GM18517 (cell line): ENCODE measurements at regions not wholly inside any gene's neighbourhood (a gene's known extent, or its start where the extent isn't known, plus 50 kb on each side); places are given as distances from the start of the nearest gene placed in this dataset.
A peak's percentile ranks its signal among the peaks of the same experiment; 100 is the strongest.

Source experiments
- ATAC-seq: cut with Tn5 transposase; IDR thresholded peaks from one replicate; pipeline ENCODE4 v1.9.1; 2021; ENCODE audit warnings: mild to moderate bottlenecking, moderate library complexity; ENCODE audit not compliant: unreplicated experiment

GRCh38 chr2:216808805-216809425 is 50.9 kb downstream of the TNP1 start:
- no peak for ATAC-seq

GRCh38 chr2:216807857-216808272 is 52.0 kb downstream of the TNP1 start:
- ATAC-seq, result no peak

- ATAC-seq, result no peak
These were observed 55.2 kb downstream of the TNP1 start for GRCh38 chr2:216804357-216805350.

- ATAC-seq, result no peak
These were observed 56.1 kb downstream of the TNP1 start for GRCh38 chr2:216803791-216804190.

GRCh38 chr2:216802516-216803215 is 57.2 kb downstream of the TNP1 start:
- no peak for ATAC-seq

- no peak for ATAC-seq
These were observed 59.0 kb downstream of the TNP1 start for GRCh38 chr2:216800836-216801235.

- no peak for ATAC-seq
These were observed 59.9 kb downstream of the TNP1 start for GRCh38 chr2:216799873-216800431.

- no peak for ATAC-seq
These were observed 63.6 kb downstream of the TNP1 start for GRCh38 chr2:216796115-216796840.

GRCh38 chr2:216793386-216793785 is 66.5 kb downstream of the TNP1 start:
- ATAC-seq, result no peak

GRCh38 chr2:216792222-216793021 is 67.4 kb downstream of the TNP1 start:
- ATAC-seq, result no peak

GRCh38 chr2:216791303-216791702 is 68.6 kb downstream of the TNP1 start:
- no peak for ATAC-seq

GRCh38 chr2:216789081-216789480 is 70.8 kb downstream of the TNP1 start:
- no peak for ATAC-seq

- no peak for ATAC-seq
These were observed 71.9 kb downstream of the TNP1 start for GRCh38 chr2:216787851-216788540.

- ATAC-seq, result no peak
These were observed 73.2 kb downstream of the TNP1 start for GRCh38 chr2:216786676-216787075.

- ATAC-seq, result no peak
These were observed 75.4 kb downstream of the TNP1 start for GRCh38 chr2:216784456-216784855.

- no peak for ATAC-seq
These were observed 78.2 kb downstream of the TNP1 start for GRCh38 chr2:216781709-216782108.

GRCh38 chr2:216780843-216781242 is 79.0 kb downstream of the TNP1 start:
- ATAC-seq, result no peak

- peak; percentile 97 for ATAC-seq
These were observed 82.1 kb downstream of the TNP1 start for GRCh38 chr2:216777637-216778273.
